Skin epidermis (tissue), 12 donors: ENCODE measurements at regions not wholly inside any gene's neighbourhood (a gene's known extent, or its start where the extent isn't known, plus 50 kb on each side); places are given as distances from the start of the nearest gene placed in this dataset.
A peak's percentile ranks its signal among the peaks of the same experiment; 100 is the strongest.

Experiments
- H3K27ac ChIP-seq, 21 experiments: fragments of 200-600 bp; sonication (generic) in 11 of 21; one replicate each; pipeline ENCODE4 v1.5.0; 2020; ENCODE audit warnings: mild to moderate bottlenecking in 3 of 21, inconsistent platforms in 2 of 21, moderate library complexity in 2 of 21
- H3K4me3 ChIP-seq, 7 experiments: fragments of 200-600 bp; sonication (generic) in 2 of 7; one replicate each; pipeline ENCODE4 v1.5.0; 2020; ENCODE audit warnings: inconsistent platforms in 2 of 7, mild to moderate bottlenecking in 2 of 7, moderate library complexity in 1 of 7

DNA sequence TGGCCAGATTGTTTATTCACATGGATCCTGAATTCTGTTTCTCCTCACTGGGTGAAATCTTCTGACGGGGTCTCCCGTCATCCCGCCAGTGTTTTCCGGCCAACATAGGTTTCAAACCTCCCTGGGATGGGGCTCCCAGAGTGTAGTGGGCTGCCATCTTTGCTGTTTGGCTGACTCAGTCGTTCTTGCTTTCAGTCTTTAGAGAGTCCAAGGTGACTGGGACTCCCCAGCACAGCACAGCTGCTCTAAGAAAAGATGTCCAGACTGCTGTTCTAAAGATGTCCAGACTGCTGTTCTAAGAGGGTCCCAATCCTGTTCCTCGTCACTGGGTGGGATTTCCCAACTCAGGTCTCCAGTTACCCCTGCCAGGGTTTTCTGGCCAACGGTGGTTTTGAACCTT lies 801.9 kb upstream of the IGFBP3 start:
- H3K4me3 ChIP-seq: no peak overlapping the region
- no peak overlapping the region for H3K27ac ChIP-seq

DNA sequence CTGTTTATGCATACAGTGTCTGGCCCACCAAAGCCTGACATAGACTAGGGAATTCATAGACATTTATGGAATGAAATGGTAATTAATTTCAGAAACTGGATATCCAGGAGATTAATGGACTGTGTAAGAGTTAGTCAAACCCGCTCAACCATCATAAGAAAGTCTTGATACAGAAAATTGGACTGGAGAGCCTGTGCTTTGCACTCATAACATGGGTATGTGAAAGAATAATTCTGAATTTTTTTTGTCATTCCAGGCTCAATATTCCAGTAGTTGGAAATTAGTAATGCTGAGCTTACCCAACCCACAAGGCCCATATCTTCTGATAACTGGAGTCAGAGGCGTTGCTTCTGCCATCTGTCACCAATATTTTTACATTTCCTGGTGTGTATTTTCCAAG lies 799.7 kb upstream of the IGFBP3 start:
- H3K27ac ChIP-seq: no peak overlapping the region

DNA sequence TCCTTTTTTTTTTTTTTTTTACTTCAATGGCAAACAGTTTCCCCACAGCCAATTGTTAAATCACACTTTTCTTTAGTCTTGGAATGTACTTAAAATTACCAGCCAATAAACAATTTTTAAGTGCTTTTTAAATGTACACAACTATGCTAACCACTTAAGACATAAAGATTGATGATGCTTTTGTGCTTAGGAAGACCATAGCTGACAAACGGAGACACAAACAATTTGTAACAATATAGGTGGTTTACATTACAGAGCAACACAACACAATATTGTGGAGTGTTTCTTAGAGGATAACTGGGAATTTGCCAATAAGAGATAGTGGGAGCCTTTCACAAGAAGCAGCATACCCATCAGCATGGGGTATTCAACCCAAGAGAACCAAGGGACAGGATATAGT lies 798.5 kb upstream of the IGFBP3 start:
- Histone ChIP-seq H3K4me3 (no peak overlapping the region), H3K27ac (no peak overlapping the region)

More for the DNA sequence above, 799.7 kb upstream of the IGFBP3 start:
- H3K4me3 ChIP-seq: no peak overlapping the region

- Histone ChIP-seq H3K4me3 (no peak overlapping the region), H3K27ac (no peak overlapping the region)
These were observed 795.9 kb upstream of the IGFBP3 start for GRCh38 chr7:46716926-46717325.

- no peak overlapping the region for H3K27ac ChIP-seq
- H3K4me3 ChIP-seq: no peak overlapping the region
These were observed 794.5 kb upstream of the IGFBP3 start for GRCh38 chr7:46715579-46715978.

DNA sequence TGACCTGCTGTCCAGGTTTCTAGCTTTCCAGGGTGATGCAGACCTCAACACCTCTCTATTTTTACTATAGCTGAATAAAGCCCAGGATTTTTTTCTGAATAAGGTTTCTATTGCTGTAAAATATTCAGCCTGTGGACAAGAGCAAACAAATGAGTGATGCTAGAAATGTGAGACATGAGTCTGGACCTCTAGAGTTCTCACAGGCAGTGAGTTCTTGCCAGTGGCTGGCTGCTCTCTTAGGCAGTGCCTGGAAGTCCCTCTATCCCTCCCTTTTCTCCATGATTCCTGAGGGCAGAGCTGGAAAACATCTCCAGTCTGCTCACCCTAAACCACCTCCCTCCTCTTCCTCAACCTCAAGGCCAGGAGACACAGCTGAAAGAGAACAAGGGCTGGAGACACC lies 793.8 kb upstream of the IGFBP3 start:
- no peak overlapping the region for H3K27ac ChIP-seq
- no peak overlapping the region for H3K4me3 ChIP-seq

- no peak overlapping the region for H3K27ac ChIP-seq
- no peak overlapping the region for H3K4me3 ChIP-seq
These were observed 793.0 kb upstream of the IGFBP3 start for GRCh38 chr7:46713868-46714596.

GRCh38 chr7:46710927-46711326 lies 789.9 kb upstream of the IGFBP3 start:
- Histone ChIP-seq H3K4me3 (no peak overlapping the region), H3K27ac (no peak overlapping the region)

GRCh38 chr7:46707973-46708372 lies 786.9 kb upstream of the IGFBP3 start:
- Histone ChIP-seq H3K27ac (no peak overlapping the region), H3K4me3 (no peak overlapping the region)

- Histone ChIP-seq H3K27ac (no peak overlapping the region), H3K4me3 (no peak overlapping the region)
These were observed 784.5 kb upstream of the IGFBP3 start for GRCh38 chr7:46705386-46706255.

DNA sequence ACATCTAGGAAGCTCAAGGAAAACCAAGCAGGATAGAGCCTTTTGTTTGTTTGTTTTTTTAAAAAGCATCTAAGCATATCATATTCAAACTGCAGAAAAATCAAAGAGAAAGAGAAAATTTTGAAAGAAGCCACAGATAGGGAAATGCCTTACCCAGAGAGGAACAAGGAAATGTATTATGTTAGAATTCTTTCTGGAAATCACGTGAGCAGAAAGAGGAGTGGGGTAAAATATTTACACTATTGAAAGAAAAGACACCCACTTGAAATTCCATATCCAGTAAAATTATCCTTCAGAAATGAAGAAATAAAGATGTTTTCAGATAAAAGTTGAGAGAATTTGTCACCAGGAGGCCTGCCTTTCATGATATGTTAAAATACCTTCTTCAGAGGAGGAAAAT lies 775.7 kb upstream of the IGFBP3 start:
- H3K27ac ChIP-seq: no peak overlapping the region
- H3K4me3 ChIP-seq: no peak overlapping the region

- H3K4me3 ChIP-seq: no peak overlapping the region
- no peak overlapping the region for H3K27ac ChIP-seq
These were observed 774.1 kb upstream of the IGFBP3 start for GRCh38 chr7:46695051-46695708.

- Histone ChIP-seq H3K27ac (no peak overlapping the region), H3K4me3 (no peak overlapping the region)
These were observed 773.0 kb upstream of the IGFBP3 start for GRCh38 chr7:46694058-46694457.

- H3K27ac ChIP-seq: no peak overlapping the region
- H3K4me3 ChIP-seq: no peak overlapping the region
These were observed 766.1 kb upstream of the IGFBP3 start for GRCh38 chr7:46687203-46687602.

DNA sequence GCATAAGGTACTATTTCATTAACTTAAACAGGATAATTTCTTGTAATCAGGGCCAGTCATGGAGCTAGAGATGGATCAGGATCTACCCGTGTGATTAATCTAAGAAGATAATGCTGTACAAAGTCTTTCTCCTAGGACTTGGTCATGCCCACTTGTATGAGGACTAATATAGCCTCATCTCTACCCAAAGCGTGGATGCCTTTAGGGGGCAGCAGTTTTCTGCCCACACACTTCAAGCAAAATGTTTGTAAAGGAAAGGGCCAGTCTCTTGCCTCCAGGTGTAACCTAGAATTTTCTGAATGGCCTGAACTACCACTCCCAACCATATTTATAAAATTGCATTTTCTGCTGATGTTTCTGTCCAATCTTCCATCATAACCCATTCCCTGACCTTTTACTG lies 764.0 kb upstream of the IGFBP3 start:
- Histone ChIP-seq H3K27ac (no peak overlapping the region), H3K4me3 (no peak overlapping the region)

- no peak overlapping the region for H3K4me3 ChIP-seq
- H3K27ac ChIP-seq: peak overlapping the region in 2 of 21 experiments; percentile 16 to 20
These were observed 762.0 kb upstream of the IGFBP3 start for GRCh38 chr7:46682836-46683624.

DNA sequence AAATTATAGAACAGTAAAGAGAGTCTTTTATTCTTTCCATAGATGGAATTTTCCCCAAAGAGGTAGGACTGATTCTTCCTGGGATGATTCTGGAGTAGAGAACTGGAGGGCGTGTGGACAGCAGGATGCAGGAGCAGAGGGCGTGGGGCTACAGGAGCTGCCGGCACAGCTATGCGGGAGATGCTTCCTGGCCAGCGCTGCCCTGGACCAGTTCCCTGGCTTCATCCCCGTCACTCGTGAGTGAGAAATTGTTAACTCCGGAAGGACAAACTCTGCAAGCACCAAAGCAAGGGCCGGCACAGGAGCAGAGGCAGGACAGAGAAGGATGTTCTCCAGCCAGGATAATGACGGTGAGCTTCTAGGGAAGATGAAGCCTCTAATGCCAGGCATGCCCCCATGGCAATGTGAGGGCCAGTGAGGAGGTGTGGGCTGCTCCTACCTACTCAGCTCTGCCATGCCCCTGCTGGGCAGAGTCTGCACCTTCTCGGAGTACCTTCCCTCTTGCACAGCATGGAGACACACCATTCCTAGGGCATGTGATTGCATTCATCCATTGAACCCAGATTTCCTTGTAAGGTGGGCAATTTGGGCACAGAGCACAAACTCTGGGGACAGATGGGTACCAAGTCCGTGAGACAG lies 760.9 kb upstream of the IGFBP3 start:
- H3K4me3 ChIP-seq: no peak overlapping the region
- peak overlapping the region in 2 of 21 experiments; percentile 0 to 29 for H3K27ac ChIP-seq

- Histone ChIP-seq H3K27ac (no peak overlapping the region), H3K4me3 (no peak overlapping the region)
These were observed 759.1 kb upstream of the IGFBP3 start for GRCh38 chr7:46680147-46680546.

- H3K4me3 ChIP-seq: no peak overlapping the region
- no peak overlapping the region for H3K27ac ChIP-seq
These were observed 758.6 kb upstream of the IGFBP3 start for GRCh38 chr7:46679671-46680070.
